Iris pigment epithelial cell (primary cell): ENCODE measurements at regions not wholly inside any gene's neighbourhood (a gene's known extent, or its start where the extent isn't known, plus 50 kb on each side); places are given as distances from the start of the nearest gene placed in this dataset.

Experiments used
- DNase-seq: peaks from one replicate; pipeline ENCODE4 v3.0.0-alpha.2; 2011; ENCODE audit warnings: low read depth

DNA sequence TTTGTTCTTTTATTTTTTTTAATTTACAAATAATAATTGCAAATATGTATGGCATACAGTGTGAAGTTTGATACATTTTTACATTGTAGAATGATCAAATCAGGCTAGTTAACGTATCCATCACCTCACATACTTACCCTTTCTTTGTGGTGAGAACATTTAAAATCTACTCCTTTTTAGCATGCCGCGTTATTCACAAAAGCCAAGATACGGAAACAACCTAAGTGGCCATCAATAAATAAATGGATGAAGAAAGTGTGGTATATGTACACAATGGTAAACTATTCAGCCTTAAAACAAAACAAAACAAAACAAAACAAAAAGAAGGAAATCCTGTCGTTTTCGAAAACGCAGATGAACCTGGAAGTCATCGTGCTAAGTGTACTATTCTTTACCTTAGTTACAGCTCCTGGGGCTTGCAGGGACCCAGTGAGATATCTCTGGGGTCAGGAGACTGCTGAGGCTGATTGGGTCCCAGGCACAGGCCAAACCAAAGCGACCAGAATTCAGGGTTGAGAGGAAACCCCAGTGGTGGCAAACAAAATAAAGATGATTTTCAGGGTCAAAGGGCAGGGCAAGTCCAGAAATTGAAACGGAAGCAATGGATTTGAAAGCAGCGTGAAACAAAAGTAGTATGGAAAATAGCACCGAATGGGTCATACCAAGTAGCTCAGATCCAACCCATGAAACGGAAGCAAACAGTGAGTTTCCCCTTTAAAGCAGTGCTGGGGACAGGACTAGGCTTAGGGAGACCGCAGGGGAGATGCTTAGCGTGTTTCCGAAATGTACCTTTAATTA, 188.2 kb downstream of the PLPP3 start:
- DNase-seq: no peak

DNA sequence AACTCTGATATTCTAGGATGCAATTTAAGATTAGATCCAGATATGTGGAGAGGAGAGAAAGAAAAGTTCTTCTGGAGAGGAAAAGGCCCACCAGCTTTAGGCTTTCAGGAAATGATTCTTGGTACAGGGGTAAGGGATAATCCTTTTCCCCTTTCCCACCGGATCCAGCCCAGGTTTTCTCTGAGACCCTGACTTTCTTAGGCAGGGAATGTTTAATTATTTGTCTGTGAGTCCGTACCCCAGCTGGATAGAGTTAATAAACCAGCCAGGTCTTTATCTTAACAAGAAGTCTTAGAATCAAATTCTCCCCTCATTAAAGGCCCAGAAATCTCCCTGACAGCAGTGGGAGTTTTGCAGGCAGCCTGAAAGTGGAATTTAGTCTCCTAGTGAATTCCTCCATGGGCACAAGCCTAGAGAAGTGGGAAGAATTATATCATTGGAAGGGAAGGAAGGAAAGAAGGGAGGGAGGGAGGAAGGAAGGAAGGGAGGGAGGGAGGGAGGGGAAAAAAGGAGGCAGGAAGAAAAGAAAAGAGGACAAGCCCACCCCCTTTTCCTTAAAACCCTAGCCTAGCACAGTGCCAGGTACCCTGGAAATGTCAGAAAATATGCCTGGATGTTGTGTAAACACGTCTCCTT, 189.0 kb downstream of the PLPP3 start:
- no peak for DNase-seq

DNA sequence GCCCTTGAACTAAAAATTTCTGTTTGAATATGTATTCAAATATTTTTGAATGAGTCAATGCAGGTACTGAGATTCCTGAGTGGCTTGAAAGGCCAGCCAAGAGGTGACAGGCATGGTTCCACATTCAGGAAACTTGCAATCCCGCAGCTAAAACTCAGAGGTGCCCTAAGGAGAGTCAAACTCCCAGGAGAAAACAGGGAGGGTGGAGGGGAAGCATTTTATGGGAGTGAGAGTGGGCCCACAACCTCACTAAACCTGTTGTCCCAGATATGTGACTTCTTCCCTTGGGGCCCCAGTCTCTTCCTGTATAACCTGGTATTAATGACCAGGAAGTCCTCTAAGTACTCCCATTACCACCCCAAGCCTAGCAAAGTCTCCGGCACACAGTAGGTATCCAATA, 189.6 kb downstream of the PLPP3 start:
- no peak for DNase-seq

DNA sequence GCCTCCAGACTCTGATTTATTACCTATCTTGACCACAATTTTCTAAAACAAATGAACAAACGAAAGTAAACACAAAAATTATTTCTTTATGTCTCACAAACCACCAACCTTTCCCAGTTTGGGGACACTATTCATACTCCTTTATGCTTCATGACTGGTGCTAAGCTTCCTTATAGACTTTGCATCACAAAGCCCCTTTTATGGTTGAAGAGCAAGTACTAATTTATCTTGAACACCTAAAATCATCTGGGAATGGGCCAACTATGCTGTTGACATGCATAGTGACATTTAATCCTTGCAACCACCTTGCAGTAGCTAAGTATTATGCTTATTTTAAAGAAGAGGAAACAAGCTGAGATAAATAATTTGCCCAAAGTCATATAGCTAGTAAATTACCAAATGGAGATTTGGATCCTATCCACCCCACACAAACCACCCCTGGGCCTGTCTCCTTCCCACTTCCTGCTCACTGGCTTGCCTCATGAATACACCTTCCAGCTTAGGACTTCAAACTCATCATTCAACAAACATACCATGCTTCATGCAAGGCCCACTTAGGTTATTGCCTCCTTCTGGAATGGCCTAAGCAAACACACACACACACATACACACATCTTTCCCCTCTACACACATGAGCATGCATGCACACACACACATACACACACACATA, 192.2 kb downstream of the PLPP3 start:
- DNase-seq: no peak

DNA sequence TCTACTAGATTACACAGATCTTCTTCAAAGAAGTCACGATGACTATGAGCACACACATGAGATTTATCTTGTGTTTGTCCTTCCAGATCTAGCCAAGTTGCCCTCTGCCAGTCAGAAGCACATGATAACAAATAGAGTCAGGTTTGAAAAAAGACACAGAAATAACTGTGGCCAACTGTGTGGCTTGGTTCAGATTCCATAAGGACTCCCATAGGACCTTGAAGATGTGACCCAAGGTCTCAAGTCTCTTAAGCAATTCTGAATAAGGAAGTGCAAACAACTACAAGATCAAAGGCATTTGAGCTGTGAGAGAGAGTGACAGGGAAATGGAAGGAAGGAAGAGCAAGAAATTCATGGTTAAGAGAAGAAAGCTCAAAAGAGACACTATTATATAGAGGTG, 194.0 kb downstream of the PLPP3 start:
- DNase-seq: no peak

DNA sequence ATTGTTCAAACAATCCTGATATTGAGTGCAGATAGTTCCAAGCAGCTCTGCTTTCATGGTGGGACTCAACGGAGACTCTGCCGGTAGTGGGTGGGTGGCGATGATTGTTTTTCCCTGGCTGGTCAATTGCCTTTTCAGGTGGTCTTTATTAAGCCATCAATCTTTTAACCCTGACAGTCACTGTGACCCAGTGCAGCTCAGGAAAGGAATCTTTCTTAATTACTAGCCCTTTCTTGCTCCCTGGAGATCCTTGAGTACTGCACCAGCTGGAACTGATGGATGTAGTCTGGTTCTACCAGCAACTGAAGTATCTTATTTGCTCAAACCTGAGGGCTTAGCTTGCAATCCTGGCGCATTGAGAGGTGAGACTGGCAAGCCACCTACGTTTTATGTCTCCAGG, 196.4 kb downstream of the PLPP3 start:
- no peak for DNase-seq

DNA sequence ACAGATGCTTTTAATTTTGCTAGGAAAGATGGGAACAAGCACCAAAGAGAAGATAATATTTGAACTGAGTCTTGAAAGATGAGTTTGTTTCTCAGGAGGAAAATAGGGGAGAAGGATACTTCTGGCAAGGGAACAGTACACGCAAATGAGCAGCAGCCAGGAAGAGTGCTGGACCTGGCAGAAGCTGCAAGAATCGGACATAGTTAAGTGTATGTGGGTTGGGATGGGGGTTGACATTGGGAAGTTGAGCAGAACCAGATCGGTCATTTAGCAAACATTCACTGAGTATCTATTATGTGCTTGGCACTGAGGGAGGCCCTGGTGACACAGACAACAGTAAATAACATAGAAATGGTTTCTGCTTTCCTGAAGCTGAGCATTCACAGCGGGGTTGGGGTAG, 198.8 kb downstream of the PLPP3 start:
- DNase-seq: no peak

DNA sequence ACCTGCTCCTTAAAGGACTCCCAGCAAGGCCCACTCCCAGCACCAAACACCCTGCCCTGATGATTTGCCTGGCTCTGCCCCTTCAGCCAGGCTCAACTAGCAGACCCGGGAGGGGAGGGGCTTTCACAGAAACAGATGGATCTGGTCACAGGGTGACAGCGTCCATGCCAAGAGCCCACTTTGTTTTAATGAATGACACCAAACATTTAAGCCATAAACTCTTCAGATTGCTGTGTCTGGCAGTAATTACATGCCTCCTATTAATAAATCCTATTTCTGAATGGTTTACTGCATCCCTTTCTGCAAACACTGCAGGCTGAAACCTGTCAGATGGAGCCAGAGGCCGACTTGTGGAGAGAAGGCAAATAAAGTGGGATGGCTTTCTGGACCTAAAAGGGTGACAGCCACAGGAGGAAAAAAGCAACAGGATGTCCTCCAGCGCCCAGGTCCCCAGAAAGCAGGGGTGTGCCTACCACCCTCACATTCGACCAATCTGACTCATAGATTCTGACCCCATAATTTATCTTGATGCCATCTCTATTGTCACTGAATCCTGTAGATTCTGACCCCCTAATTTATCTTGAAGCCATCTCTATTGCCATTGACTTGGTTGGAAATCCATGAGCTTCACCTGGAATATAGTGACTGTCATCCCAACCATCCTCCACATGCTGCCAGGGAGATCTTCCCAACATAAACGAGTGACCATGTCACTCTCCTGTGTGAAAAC, 200.9 kb downstream of the PLPP3 start:
- no peak for DNase-seq

DNA sequence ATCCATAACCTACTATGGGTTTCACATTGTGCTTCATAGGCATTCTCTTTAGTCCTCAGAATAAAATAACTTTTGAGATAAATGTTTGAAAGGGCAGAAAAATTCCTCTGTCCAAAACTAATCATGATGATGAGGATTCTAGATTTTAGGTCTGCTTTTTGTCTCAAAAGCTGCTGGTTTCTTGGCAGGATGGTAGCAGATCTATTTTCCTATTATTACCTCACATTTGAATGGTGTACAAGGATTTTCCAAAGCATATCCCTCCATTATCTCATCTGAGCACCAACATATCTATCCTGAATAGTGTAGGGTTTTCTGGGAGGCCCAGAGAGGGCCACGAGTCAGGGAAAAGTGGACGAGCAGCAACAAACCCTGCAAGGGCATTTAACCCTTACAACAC, 201.9 kb downstream of the PLPP3 start:
- no peak for DNase-seq

DNA sequence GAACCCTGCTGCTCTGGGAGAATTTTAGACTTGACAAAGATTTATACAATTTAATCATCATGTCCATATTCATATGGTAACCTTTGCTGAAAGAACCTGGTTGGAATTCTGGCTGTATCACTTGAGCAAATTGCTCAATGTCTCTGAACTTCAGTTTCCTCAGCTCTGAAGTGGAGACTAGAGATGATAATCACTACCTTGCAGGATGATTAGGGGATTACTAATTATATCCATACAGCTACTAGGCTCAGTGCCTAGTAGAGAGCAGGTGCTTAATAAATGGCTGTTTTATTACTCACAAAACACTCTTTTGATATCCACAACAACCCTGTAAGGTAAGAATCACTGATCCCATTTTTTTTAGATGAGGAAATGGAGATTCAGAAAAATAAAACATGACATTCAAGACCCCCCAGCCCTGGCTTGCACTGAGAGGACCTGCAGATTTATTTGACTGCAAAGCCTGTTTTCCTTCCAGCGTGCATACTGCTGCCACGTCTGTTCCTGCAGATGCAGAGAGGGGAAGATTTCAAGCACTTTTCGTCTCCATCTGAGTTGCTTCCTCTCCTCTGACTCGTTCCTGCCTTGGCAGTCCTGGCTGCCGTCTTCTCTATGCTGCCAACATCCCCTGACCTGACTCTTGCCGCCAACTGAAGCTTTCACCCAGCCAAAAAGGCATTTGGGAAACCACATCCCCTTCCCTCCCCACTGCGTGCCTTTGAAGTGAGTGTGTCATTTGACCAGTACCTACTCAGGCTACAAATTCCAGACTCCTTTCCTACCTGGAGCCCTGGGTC, 203.0 kb downstream of the PLPP3 start:
- DNase-seq: peak; percentile 8

DNA sequence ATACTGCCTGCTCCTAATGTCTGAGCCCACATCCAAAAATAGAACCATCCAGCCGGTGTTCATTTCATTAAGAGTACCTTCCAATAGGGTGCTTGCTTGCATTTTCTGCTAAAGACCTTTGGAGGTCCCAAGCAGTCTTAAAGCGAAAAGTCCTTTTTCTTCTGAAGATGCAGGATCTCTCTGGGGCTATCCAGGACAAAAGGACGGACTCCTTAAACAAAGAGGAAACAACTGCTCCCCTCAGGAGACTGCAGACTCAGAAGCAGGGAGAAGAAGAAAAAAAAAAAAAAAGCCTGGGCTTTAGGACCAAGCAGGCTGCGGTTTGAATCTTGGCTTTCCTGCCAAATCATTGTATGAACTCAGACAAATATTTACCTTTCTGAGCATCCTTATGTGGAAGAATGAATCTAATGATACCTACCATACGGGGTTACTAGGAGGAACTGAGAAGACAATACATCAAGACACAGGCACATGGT, 204.0 kb downstream of the PLPP3 start:
- DNase-seq: peak; percentile 10

DNA sequence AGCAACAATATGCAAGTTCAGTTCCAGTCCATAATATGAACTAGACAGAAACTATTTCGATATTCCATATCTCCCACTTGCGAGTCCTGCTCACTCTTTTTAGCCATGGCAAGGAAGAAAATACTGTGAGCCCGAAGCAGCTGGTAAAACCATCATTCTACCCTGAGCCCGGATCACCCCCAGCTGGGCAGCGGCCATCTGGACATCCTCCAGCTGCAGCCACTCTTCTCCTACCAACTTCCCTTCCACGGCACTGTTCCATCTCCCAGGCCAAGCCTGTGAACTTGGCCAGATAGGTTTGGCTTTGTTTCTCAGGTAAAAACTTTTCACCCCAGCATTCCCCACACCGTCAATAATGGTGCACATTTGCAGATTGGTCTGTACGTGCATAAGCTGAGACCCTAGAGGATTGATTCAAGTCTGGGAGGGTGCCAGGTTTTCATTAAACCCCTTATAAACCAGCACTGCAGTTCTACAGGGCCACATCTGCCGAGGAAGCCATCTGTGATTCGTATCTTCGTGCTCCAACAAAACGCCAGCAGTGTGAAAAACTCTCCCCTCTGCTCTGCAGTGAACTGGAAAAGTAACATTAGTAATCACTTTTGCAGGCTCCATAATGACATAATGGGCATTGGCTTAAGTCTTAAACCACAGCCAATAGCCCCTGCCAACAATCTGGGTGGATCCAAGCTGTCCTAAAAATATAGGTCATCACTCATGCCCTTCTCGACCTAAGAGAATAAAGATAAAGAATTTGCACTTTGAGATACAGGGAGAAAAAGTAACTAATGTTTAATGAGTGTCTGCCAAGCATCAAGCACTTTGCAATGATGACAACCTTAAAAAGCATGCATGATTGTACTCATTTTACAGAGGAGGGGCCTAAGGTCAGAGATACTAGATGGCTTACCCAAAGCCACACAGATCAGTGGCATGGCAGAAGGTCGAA, 205.1 kb downstream of the PLPP3 start:
- DNase-seq: no peak

DNA sequence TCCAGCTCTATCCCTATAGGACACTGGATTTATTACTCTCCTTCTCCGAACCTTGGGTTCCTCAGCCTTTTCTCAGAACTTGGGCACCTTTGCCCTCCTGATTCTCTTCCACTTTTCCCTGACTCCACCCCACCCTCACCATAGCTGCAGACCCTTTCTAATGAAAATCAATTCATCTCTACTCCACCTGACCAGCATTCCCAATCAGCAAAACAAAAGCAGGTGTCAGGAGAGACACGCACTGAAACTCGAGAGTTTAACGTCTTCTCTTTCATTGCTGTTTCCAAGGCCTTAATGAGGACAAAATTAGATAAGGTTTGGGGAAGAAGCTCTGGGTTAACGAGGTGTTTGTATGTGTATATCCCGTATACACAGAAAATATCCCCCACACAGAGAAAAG, 208.8 kb downstream of the PLPP3 start:
- DNase-seq: no peak

DNA sequence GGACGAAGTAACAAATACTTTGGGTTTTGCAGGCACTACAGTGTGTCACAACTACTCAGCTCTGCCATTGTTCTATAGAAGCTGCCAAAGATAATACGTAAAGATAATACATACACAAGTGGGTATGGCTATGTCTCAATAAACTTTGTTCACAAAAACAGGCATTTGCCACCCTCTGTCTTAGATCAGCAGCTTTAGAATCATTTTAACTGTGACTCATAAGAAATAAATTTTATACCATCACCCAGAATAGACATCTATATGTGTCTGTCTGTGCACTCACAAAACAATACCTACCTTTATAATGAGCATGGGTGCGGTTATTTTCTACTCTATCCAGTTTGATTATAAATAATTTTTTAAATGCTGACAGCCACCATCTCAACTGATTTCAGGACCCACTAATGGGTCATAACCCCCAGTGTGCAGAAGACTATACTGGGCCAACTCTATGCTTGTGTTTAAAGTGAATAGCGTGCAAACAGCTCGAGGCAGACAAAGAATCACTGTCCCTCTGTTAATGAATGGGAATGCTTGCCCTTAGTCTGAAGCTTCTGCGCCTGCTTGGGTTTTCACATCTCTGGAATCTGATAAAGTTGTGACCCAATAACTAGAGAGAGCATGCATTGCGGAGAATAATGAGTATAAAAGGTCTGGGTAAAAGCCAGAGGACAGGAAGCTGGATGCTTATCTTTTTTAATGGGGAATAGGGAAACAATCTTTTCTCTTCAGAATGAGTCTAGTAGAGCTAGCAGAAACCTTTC, 216.2 kb downstream of the PLPP3 start:
- DNase-seq: no peak

DNA sequence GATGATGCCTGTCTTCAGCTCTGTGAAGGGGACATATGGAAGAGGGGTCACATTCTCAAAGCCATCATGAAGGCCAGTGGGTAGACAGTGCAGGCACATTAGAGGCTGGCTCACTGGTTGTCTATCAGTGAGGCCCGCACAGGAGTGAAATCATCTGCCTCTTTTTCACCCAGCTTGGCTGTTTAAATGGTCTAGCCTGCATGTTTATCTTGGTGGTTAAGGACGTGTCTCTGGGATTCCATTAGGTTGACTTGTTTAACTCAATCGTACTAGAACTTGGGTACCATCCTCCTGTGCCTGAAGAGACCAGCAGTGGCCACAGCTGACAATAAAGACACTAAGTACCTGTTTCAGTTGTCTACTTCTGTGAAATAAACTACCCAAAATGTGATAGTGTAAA, 219.3 kb downstream of the PLPP3 start:
- DNase-seq: peak; percentile 11

DNA sequence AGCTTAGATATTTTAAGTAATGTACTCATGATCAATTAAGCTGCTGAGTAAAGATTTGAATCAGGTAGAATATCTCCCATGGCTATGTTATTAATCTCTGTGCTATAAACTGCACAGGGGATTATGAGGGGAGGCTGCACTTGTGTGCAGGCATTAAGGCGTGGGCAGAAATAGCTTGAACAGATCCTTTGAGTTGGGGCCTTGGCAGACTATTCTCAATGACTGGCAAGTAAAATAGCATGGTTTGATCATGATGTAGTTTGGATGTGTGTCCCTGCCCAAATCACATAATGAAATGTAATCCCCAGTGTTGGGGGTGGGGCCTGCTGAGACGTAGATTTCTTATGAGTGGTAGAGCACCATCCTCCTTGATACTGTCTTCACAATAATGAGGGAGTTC, 220.3 kb downstream of the PLPP3 start:
- DNase-seq: no peak

DNA sequence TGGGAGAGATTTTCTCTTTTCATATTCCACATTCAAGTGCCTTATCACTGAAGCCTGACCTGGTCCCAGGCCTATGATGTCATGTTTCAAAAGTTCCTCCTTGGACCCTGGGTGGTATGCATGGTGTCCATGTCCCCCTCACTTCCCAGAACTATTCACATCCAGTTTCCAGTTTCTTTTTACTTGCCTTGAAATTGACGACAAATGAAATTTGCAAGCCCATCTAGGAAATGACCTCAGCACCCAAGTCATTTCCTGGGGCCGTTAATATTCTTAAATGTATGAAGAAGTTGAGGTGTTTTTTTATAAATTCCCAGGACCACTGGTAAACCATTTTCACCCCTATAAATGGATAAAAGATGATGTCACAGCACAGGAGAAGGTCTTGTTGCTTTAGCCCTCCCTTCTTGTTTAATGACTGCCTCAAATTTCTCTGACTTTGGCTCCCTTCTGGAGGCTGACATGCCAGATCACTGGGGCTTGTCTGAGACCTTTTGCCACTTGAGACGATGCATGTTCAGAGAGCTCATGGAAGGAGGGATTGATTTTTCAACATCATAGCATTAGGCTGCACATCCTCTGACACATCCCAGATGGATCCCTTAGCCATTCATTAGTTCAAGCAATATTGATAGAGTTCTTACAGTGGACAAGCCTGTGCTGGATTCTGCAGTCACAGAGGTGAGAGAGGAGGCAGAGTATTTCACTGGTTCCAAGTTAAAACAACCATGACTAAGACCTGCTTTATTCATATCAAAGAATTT, 221.3 kb downstream of the PLPP3 start:
- DNase-seq: no peak

DNA sequence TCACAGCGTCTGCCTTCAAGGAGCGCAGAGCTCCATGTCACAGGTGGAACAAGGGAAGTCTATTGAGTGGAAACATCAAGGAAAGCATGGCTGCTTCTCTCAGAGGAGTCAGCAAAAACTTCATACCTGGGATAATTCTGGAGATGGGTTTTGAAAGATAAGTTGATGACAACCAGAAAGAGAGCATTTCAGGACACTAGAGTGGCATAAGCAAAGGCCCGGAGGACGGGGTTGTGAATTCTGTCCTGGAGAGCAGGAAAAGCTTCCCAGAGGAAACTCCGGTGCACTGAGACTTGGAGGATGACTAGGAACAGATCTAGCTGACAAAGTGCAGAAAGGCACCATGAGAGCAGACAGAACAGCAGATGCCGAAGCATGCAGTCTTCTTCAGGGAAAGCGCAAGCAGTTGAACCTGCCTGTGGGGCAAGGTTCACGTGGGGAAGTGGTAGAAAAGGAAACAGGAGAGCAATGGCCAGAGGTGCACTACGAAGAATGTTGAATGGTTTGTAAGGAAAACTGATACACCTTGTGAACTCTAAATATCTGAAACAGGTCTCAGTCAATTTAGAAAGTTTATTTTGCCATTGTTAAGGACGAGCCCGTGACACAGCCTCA, 222.9 kb downstream of the PLPP3 start:
- DNase-seq: no peak

DNA sequence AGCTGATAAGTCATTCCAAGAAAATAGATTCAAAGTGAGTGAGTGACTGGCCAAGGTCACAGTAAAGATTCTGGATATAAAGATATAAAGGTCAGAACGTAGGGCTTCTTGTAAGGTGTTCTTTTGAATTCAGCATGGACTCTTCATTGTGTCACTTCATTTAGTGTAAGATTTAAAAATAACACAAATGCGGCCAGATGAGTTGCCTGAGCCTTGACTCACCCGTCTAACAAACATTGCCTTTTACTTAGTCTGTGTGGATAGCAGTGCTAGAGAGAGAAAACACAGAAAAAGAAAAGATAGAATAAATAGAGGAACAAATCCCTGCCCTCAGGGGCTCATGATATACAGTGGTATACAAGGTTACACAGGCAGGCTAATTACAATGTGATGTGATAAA, 223.4 kb downstream of the PLPP3 start:
- no peak for DNase-seq
